ENCODE measurements at regions not wholly inside any gene's neighbourhood (a gene's known extent, or its start where the extent isn't known, plus 50 kb on each side); places are given as distances from the start of the nearest gene placed in this dataset.

- TF ChIP-seq CTCF (IDR thresholded peaks at IDR 0.05; ENCODE audit: low read length) = no peak
- no peak for TF ChIP-seq EZH2phosphoT487 (IDR thresholded peaks at IDR 0.05; ENCODE audit: low read length)
- TF ChIP-seq EZH2 (optimal IDR thresholded peaks at IDR 0.05; ENCODE audit: low read depth, low read length) = no peak
- Histone ChIP-seq H2AFZ (ENCODE audit: low read length) (no peak overlapping the region), H3K79me2 (ENCODE audit: low read length) (no peaks in the 10 kb centered on the region), H4K20me1 (ENCODE audit: insufficient read depth, low read length) (no peaks in the 10 kb centered on the region), H3F3A (ENCODE audit: insufficient read depth, low read length) (no peaks in the 10 kb centered on the region), H3K36me3 (replicated peaks; ENCODE audit: insufficient read depth, low read length) (no peaks in the 10 kb centered on the region), H3K9ac (ENCODE audit: low read length) (no peak overlapping the region), H3K9me3 (replicated peaks; ENCODE audit: insufficient read depth, low read length) (no peaks in the 10 kb centered on the region), H3K9me2 (replicated peaks; ENCODE audit: insufficient read depth, low read length) (no peaks in the 10 kb centered on the region), H3K27me3 (replicated peaks; ENCODE audit: insufficient read depth, low read length) (no peaks in the 10 kb centered on the region), H3K4me2 (ENCODE audit: low read depth, low read length) (no peak overlapping the region), H3K4me1 (ENCODE audit: low read length) (no peaks in the 10 kb centered on the region), H3K4me3 (ENCODE audit: low read length) (no peak overlapping the region), H3K27ac (ENCODE audit: low read length) (no peak overlapping the region)
- no peak for DNase-seq
Measured at GRCh38 chr2:234206738-234207137, 156.2 kb downstream of the SPP2 start.

- H3K27me3 ChIP-seq (replicated peaks; ENCODE audit: insufficient read depth, low read length) = no peaks in the 10 kb centered on the region
- H4K20me1 ChIP-seq (ENCODE audit: insufficient read depth, low read length) = no peaks in the 10 kb centered on the region
- H3K27ac ChIP-seq (ENCODE audit: low read length) = no peak overlapping the region
- no peak overlapping the region for H2AFZ ChIP-seq (ENCODE audit: low read length)
- no peaks in the 10 kb centered on the region for H3F3A ChIP-seq (ENCODE audit: insufficient read depth, low read length)
- H3K36me3 ChIP-seq (replicated peaks; ENCODE audit: insufficient read depth, low read length) = no peaks in the 10 kb centered on the region
- TF ChIP-seq EZH2phosphoT487 (IDR thresholded peaks at IDR 0.05; ENCODE audit: low read length) (no peak), EZH2 (optimal IDR thresholded peaks at IDR 0.05; ENCODE audit: low read depth, low read length) (no peak), CTCF (IDR thresholded peaks at IDR 0.05; ENCODE audit: low read length) (no peak)
- DNase-seq = no peak
- no peaks in the 10 kb centered on the region for H3K4me1 ChIP-seq (ENCODE audit: low read length)
- no peaks in the 10 kb centered on the region for H3K9me2 ChIP-seq (replicated peaks; ENCODE audit: insufficient read depth, low read length)
- H3K9me3 ChIP-seq (replicated peaks; ENCODE audit: insufficient read depth, low read length) = no peaks in the 10 kb centered on the region
- no peaks in the 10 kb centered on the region for H3K79me2 ChIP-seq (ENCODE audit: low read length)
- H3K4me3 ChIP-seq (ENCODE audit: low read length) = no peak overlapping the region
- no peak overlapping the region for H3K9ac ChIP-seq (ENCODE audit: low read length)
- no peak overlapping the region for H3K4me2 ChIP-seq (ENCODE audit: low read depth, low read length)
Measured at GRCh38 chr2:234204480-234204879, 154.0 kb downstream of the SPP2 start.

- H3K9me3 ChIP-seq (replicated peaks; ENCODE audit: insufficient read depth, low read length) = no peaks in the 10 kb centered on the region
- no peak overlapping the region for H3K4me2 ChIP-seq (ENCODE audit: low read depth, low read length)
- DNase-seq = no peak
- no peak overlapping the region for H3K27ac ChIP-seq (ENCODE audit: low read length)
- H2AFZ ChIP-seq (ENCODE audit: low read length) = no peak overlapping the region
- H3K36me3 ChIP-seq (replicated peaks; ENCODE audit: insufficient read depth, low read length) = no peaks in the 10 kb centered on the region
- TF ChIP-seq EZH2phosphoT487 (IDR thresholded peaks at IDR 0.05; ENCODE audit: low read length) = no peak
- TF ChIP-seq CTCF (IDR thresholded peaks at IDR 0.05; ENCODE audit: low read length) = no peak
- TF ChIP-seq EZH2 (optimal IDR thresholded peaks at IDR 0.05; ENCODE audit: low read depth, low read length) = no peak
- no peaks in the 10 kb centered on the region for H3F3A ChIP-seq (ENCODE audit: insufficient read depth, low read length)
- H3K79me2 ChIP-seq (ENCODE audit: low read length) = no peaks in the 10 kb centered on the region
- H3K4me3 ChIP-seq (ENCODE audit: low read length) = no peak overlapping the region
- no peaks in the 10 kb centered on the region for H4K20me1 ChIP-seq (ENCODE audit: insufficient read depth, low read length)
- no peak overlapping the region for H3K9ac ChIP-seq (ENCODE audit: low read length)
- H3K4me1 ChIP-seq (ENCODE audit: low read length) = no peaks in the 10 kb centered on the region
- H3K27me3 ChIP-seq (replicated peaks; ENCODE audit: insufficient read depth, low read length) = no peaks in the 10 kb centered on the region
- no peaks in the 10 kb centered on the region for H3K9me2 ChIP-seq (replicated peaks; ENCODE audit: insufficient read depth, low read length)
Measured at GRCh38 chr2:234203135-234203984, 152.9 kb downstream of the SPP2 start.
